GM19043 (cell line): ENCODE measurements at regions not wholly inside any gene's neighbourhood (a gene's known extent, or its start where the extent isn't known, plus 50 kb on each side); places are given as distances from the start of the nearest gene placed in this dataset.

Source experiments
- ATAC-seq: cut with Tn5 transposase; IDR thresholded peaks from one replicate; pipeline ENCODE4 v1.9.1; 2021; ENCODE audit warnings: low read depth; ENCODE audit not compliant: unreplicated experiment

DNA sequence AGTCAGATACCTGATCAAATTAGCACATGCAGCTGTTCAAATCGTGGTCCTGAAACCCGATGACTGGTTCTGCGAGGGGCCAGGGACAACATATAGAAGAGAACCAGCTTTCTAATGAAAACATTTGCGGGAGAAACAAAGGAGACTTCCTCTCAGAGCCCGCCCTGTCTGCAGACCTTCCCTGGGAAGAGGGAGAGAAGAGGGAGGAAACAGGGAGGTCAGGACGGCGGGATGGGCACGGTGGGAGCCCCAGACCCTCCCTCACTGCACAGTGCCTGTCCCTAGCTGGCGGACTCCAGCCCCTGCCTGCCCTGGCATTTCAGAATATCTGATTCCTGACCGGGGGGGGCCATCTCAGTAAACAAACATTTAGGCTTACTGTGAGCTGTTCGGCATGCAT is 317.3 kb downstream of the FOXL1 start:
- no peak for ATAC-seq

DNA sequence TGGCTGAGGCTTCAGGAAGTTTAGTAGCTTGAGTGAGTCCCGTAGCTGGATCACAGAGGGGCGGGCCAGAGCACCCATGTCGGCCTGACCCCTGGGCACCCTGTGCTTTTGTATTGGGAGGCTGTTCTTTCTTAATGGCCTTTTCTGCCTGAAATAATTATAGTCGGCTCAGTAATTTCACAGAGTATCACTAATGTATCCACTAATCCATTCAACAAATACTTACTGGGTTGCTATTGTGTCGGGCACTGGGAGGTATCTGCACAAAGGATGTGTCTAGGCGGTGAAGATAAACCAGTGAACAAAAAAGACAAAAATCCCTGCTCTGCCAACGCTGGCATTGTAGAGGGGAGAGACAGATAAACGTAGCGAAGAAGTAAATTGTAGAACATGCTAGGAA is 318.6 kb downstream of the FOXL1 start:
- ATAC-seq: no peak

GRCh38 chr16:86897486-86897885 is 319.1 kb downstream of the FOXL1 start:
- no peak for ATAC-seq

GRCh38 chr16:86898386-86898785 is 320.0 kb downstream of the FOXL1 start:
- no peak for ATAC-seq

- ATAC-seq: no peak
These were observed 320.8 kb downstream of the FOXL1 start for GRCh38 chr16:86899151-86899550.

DNA sequence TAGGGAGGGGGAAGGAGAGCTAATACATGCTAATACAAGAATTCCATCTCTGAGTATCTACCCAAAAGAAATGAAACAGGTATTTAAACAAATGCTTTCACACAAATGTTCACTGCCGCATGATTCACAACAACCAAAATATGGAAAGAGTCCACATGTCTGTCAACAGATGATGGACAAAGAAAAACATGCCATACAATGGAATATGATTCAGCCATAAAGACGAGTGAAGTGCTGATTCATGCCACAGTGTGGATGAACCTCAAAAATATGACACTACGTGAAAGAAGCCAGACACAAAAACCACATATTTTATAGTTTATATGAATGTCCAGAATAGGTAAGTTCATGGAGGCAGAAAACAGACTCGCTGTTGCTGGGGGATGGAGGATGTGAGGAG is 321.4 kb downstream of the FOXL1 start:
- ATAC-seq: no peak

- no peak for ATAC-seq
These were observed 323.1 kb downstream of the FOXL1 start for GRCh38 chr16:86901483-86901882.

DNA sequence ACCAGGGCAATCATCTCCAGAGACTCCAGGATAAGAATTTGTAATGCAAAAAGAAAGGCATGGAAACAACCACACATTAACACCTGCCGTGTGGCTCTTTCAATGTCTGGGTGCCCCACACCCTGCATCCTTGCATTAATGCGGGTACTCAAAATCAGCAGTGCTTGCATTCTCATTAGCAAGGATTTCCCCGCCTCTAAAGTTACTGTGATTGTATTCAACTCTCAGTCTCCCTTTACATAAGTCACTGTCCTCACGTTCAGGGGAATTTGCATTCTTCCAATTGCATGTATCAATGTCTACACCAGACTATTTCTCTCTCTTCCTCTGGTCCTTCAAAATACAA is 324.3 kb downstream of the FOXL1 start:
- no peak for ATAC-seq

GRCh38 chr16:86903068-86903467 is 324.7 kb downstream of the FOXL1 start:
- ATAC-seq: no peak

GRCh38 chr16:86905302-86905701 is 327.0 kb downstream of the FOXL1 start:
- ATAC-seq: no peak

GRCh38 chr16:86906623-86907022 is 328.3 kb downstream of the FOXL1 start:
- no peak for ATAC-seq

GRCh38 chr16:86909359-86910160 is 331.2 kb downstream of the FOXL1 start:
- no peak for ATAC-seq

DNA sequence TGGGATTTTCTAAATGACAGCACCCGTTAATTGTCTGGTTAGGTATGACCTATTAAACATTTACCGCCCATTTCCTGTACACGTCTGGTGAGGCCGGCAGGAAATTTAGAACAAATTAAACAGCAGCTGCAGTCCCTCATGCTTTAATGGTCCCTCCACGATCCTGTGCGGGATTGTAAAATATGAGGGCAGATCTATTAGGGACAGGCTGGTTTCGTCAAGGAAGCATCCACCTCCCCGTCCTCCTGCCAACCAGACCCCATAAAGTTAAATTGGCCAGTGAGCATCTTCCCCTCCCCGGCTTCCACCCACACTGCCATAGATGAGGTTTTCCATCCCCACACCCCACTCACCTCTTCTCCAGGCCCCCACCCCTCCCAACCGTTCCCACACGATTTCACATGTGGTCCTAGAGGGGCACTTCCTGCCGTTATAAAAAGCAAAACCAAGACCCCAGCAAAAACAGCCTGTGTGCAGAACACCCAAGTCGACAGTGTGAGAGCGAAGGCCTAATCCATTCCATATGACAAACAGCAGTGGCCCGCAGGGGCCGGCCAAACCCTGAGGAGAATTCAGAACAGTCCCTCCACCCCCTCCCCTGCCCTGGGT is 331.9 kb downstream of the FOXL1 start:
- no peak for ATAC-seq

GRCh38 chr16:86911437-86911958 is 333.1 kb downstream of the FOXL1 start:
- ATAC-seq: no peak

DNA sequence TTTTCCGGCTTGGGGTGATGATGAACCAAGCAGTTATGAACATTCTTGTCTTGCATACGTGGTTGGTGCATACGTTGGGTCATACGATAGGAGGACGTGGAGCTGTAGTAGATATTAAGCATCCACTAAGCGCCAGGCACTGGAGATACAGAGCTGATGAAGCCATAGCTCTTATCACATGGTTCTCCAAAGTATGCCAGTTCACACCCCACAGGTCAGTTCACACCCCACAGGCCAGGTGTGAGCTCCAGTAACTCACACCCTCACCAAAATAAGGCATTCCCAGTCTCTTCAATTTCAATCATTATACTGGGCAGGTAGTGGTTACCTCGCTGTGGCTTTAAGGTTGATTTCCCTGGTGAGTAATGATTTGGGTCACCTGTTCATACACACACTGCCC is 335.5 kb downstream of the FOXL1 start:
- no peak for ATAC-seq

DNA sequence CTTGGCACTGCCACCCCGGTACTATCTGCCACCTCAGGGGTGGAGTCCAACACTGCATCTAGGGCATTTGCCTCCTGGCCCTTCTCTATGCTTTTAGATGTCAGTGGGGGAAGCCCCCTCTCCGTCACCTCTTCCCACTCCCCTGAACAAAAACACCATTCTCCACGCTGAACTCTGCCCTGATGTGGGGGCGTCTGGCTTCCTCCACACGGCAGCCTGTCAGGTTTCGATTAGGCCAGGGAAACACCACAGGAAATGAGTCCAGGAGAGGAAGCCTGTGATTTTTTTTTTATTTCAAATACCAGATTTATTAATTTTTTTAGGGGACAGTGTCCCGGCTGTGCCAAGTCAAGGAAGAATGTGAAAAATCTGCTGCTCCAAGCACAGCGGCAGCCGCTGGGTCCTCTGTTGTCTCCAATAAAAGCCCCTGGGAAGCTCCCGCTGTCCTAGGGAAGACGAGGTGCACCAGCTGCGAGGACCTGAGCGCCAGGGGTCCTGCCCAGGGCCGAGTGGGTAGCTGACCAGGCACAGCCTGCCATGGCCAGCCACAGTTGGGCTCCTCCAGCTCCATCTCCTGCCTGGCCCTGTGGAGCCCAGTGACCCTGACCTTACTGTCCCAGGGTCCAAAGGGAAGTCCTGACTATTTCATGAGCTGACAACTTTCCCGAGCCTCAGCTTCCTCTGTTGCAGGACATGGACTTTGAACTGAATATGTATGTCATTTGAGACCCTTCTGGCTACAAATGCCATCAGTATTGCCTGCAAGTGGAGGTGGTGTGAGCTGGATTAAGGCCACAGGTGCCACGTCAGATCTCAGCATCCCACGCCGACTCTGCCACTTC is 336.7 kb downstream of the FOXL1 start:
- no peak for ATAC-seq

GRCh38 chr16:86917471-86918365 is 339.4 kb downstream of the FOXL1 start:
- no peak for ATAC-seq

- ATAC-seq: no peak
These were observed 340.3 kb downstream of the FOXL1 start for GRCh38 chr16:86918637-86919036.

GRCh38 chr16:86919078-86919477 is 340.7 kb downstream of the FOXL1 start:
- no peak for ATAC-seq

- no peak for ATAC-seq
These were observed 341.4 kb downstream of the FOXL1 start for GRCh38 chr16:86919578-86920305.
